ENCODE measurements at regions not wholly inside any gene's neighbourhood (a gene's known extent, or its start where the extent isn't known, plus 50 kb on each side); places are given as distances from the start of the nearest gene placed in this dataset.

DNA sequence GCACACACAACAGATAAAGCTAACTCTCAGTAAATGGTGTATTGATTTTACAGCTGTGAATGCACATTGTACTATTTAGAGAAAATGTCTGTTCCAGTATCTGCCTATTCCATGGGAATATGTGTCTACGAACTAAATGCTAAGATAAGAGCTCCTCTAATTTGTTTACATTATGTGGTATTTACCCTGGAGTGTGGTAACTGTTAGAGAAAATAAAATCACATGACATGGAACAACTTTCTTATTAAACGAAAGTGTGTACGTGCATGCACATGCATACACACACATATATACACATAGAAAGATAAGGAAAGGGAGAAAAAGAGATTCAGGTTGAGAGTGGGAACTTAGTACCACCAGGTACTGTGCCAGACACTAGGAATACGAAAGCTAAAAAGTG, 1151.7 kb upstream of the TENM4 start:
- in situ Hi-C loops (cut with MboI; ENCODE audit: low sequenced_read_pairs) (no loop called here), intact Hi-C loops (cut with micrococcal nuclease) (no loop called here), dilution Hi-C loops (cut with HindIII; ENCODE audit: low sequenced_read_pairs, unreplicated experiment) (no loop called here)
- Histone ChIP-seq H3K9me3 (ENCODE audit: control insufficient read depth, insufficient read depth, low read length) (no peaks in the 10 kb centered on the region), H2BK20ac (ENCODE audit: low read depth, low read length) (no peak overlapping the region), H3K4ac (ENCODE audit: low read depth, low read length) (no peak overlapping the region), H3K9ac (ENCODE audit: low read depth, low read length) (no peak overlapping the region), H4K5ac (ENCODE audit: low read depth, low read length) (no peak overlapping the region), H4K91ac (ENCODE audit: insufficient read depth, low read depth, low read length) (no peak overlapping the region), H3K27me3 (ENCODE audit: control insufficient read depth, insufficient read depth, low read length) (no peaks in the 10 kb centered on the region), H3K9me1 (ENCODE audit: insufficient read depth, low read length) (no peaks in the 10 kb centered on the region), H2BK120ac (ENCODE audit: low read depth, low read length) (no peak overlapping the region), H2AFZ (replicated peaks; ENCODE audit: low read length, poor library complexity) (no peak overlapping the region), H3K14ac (replicated peaks; ENCODE audit: low read depth, low read length) (no peak overlapping the region), H2BK5ac (ENCODE audit: low read depth, low read length, poor library complexity, severe bottlenecking) (no peak overlapping the region), H3K27ac (ENCODE audit: insufficient read depth, low read length) (no peak overlapping the region), H3K56ac (ENCODE audit: extremely low read depth, insufficient read depth, low read length) (no peak overlapping the region), H3K4me2 (ENCODE audit: low read depth, low read length) (no peak overlapping the region), H3K4me1 (ENCODE audit: control insufficient read depth, insufficient read depth, low read length) (no peaks in the 10 kb centered on the region), H3K4me3 (ENCODE audit: insufficient read depth, low read depth, low read length) (no peak overlapping the region), H4K8ac (ENCODE audit: low read depth in 2 of 2, low read length in 2 of 2) (no peak overlapping the region), H2AK9ac (replicated peaks; ENCODE audit: low read depth, low read length, poor library complexity) (no peak overlapping the region), H2BK15ac (ENCODE audit: low read depth, low read length) (no peak overlapping the region), H4K20me1 (ENCODE audit: insufficient read depth, low read length) (no peaks in the 10 kb centered on the region), H3K79me1 (ENCODE audit: low read depth in 1 of 2, low read length in 2 of 2) (no peaks in the 10 kb centered on the region), H3K23ac (ENCODE audit: low read depth, low read length) (no peak overlapping the region), H3K18ac (ENCODE audit: low read depth, low read length) (no peak overlapping the region), H2AK5ac (ENCODE audit: low read depth, low read length) (no peak overlapping the region), H3K36me3 (ENCODE audit: control insufficient read depth, insufficient read depth, low read length) (no peaks in the 10 kb centered on the region)
- WGBS, 2 experiments (ENCODE audit: extremely low coverage in 2 of 2, insufficient read length in 1 of 2) = 80% methylated on average over 1 of the region's 4 CpGs; no CpG with 5 or more reads in 1 of the 2 experiments
- DNase-seq = no peak
- ATAC-seq (ENCODE audit: low read depth) = no peak
- BruUV-seq (replicated peaks) = no TSS peak
- TF ChIP-seq CHD1 (IDR thresholded peaks at IDR 0.05; ENCODE audit: low read depth, low read length) (no peak), RAD21 (IDR thresholded peaks at IDR 0.05; ENCODE audit: low read length) (no peak), FOS (IDR thresholded peaks at IDR 0.05; ENCODE audit: low read depth, low read length) (no peak), BHLHE40 (IDR thresholded peaks at IDR 0.05; ENCODE audit: low read depth, low read length) (no peak), RCOR1 (IDR thresholded peaks at IDR 0.05; ENCODE audit: insufficient replicate concordance, low read length) (no peak), MAFK (IDR thresholded peaks at IDR 0.05; ENCODE audit: low read depth, low read length) (no peak), RFX5 (IDR thresholded peaks at IDR 0.05; ENCODE audit: low read depth, low read length) (no peak), MXI1 (IDR thresholded peaks at IDR 0.05; ENCODE audit: borderline replicate concordance, low read depth, low read length) (no peak), SMC3 (IDR thresholded peaks at IDR 0.05; ENCODE audit: low read depth, low read length) (no peak), NFE2L2 (IDR thresholded peaks at IDR 0.05; ENCODE audit: low read depth, low read length) (no peak), MAZ (IDR thresholded peaks at IDR 0.05; ENCODE audit: borderline replicate concordance, low read depth, low read length) (no peak), CEBPB (IDR thresholded peaks at IDR 0.05; ENCODE audit: low read depth, low read length) (no peak), POLR2A (IDR thresholded peaks at IDR 0.05; ENCODE audit: low read depth, low read length) (no peak)
- TF ChIP-seq, protein P1, sequence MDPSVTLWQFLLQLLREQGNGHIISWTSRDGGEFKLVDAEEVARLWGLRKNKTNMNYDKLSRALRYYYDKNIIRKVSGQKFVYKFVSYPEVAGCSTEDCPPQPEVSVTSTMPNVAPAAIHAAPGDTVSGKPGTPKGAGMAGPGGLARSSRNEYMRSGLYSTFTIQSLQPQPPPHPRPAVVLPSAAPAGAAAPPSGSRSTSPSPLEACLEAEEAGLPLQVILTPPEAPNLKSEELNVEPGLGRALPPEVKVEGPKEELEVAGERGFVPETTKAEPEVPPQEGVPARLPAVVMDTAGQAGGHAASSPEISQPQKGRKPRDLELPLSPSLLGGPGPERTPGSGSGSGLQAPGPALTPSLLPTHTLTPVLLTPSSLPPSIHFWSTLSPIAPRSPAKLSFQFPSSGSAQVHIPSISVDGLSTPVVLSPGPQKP (IDR thresholded peaks at IDR 0.05; ENCODE audit: borderline replicate concordance, low read depth, low read length) = no peak
- TF ChIP-seq, protein P2, sequence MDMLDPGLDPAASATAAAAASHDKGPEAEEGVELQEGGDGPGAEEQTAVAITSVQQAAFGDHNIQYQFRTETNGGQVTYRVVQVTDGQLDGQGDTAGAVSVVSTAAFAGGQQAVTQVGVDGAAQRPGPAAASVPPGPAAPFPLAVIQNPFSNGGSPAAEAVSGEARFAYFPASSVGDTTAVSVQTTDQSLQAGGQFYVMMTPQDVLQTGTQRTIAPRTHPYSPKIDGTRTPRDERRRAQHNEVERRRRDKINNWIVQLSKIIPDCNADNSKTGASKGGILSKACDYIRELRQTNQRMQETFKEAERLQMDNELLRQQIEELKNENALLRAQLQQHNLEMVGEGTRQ (IDR thresholded peaks at IDR 0.05; ENCODE audit: low read depth, low read length) = no peak
- TF ChIP-seq, protein P3, sequence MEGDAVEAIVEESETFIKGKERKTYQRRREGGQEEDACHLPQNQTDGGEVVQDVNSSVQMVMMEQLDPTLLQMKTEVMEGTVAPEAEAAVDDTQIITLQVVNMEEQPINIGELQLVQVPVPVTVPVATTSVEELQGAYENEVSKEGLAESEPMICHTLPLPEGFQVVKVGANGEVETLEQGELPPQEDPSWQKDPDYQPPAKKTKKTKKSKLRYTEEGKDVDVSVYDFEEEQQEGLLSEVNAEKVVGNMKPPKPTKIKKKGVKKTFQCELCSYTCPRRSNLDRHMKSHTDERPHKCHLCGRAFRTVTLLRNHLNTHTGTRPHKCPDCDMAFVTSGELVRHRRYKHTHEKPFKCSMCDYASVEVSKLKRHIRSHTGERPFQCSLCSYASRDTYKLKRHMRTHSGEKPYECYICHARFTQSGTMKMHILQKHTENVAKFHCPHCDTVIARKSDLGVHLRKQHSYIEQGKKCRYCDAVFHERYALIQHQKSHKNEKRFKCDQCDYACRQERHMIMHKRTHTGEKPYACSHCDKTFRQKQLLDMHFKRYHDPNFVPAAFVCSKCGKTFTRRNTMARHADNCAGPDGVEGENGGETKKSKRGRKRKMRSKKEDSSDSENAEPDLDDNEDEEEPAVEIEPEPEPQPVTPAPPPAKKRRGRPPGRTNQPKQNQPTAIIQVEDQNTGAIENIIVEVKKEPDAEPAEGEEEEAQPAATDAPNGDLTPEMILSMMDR (conservative IDR thresholded peaks at IDR 0.05; ENCODE audit: low read depth, low read length) = no peak
- CTCF ChIA-PET = no interaction called here
- POLR2A ChIA-PET (ENCODE audit: unreplicated experiment) = no interaction called here
